22Rv1 (cell line): ENCODE measurements at regions not wholly inside any gene's neighbourhood (a gene's known extent, or its start where the extent isn't known, plus 50 kb on each side); places are given as distances from the start of the nearest gene placed in this dataset.

ENCODE experiments used
- CTCF ChIP-seq: fragments of 450-650 bp; IDR thresholded peaks from 2 replicates; pipeline ENCODE4 v1.5.1; 2017; ENCODE audit warnings: mild to moderate bottlenecking
- ZFX ChIP-seq: fragments of 450-650 bp; IDR thresholded peaks from 2 replicates; pipeline ENCODE4 v1.6.1; 2017; ENCODE audit warnings: antibody characterized with exemption, borderline replicate concordance

- no peak for TF ChIP-seq CTCF
- no peak for TF ChIP-seq ZFX
Measured at GRCh38 chr13:58181111-58181510, 549.6 kb downstream of the PCDH17 start.
